Breast epithelium (tissue), 3 donors: ENCODE measurements at regions not wholly inside any gene's neighbourhood (a gene's known extent, or its start where the extent isn't known, plus 50 kb on each side); places are given as distances from the start of the nearest gene placed in this dataset.

Experiments used
- CTCF ChIP-seq, 3 donors: fragments of 450-650 bp; IDR thresholded peaks; one replicate each; pipeline ENCODE4 v1.5.1; 2016 to 2017; ENCODE audit warnings: antibody characterized with exemption in 3 of 3, mild to moderate bottlenecking in 3 of 3, moderate library complexity in 3 of 3
- POLR2A ChIP-seq: fragments of 450-650 bp; IDR thresholded peaks from one replicate; pipeline ENCODE4 v1.6.1; 2016; ENCODE audit warnings: antibody characterized with exemption, mild to moderate bottlenecking, moderate library complexity
- POLR2AphosphoS5 ChIP-seq, 3 donors: sonication (generic); formaldehyde crosslinking; IDR thresholded peaks; one replicate each; pipeline ENCODE4 v1.6.1; 2017; ENCODE audit warnings: antibody characterized with exemption in 3 of 3

DNA sequence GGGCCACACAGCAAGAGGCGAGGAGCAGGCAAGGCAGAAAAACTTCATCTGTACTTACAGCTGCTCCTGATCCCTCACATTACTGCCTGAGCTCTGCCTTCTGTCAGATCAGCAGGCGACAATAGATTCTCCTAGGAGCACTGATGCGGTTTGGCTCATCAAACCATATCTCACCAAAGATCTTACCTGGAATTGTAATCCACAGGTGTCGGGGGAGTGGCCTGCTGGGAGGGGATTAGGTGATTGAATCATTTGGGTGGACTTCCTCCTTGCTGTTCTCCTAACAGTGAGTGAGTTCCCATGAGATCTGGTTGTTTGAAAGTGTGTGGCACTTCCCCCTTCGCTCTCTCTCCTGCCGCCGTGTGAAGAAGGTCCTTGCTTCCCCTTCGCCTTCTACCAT lies 647.3 kb downstream of the SOCS6 start:
- TF ChIP-seq POLR2A (no peak), CTCF (IDR thresholded peaks at IDR 0.05) (no peak), POLR2AphosphoS5 (IDR thresholded peaks at IDR 0.05) (no peak)
